K562 (cell line): ENCODE measurements at regions not wholly inside any gene's neighbourhood (a gene's known extent, or its start where the extent isn't known, plus 50 kb on each side); places are given as distances from the start of the nearest gene placed in this dataset.

Experiments
- ATAC-seq: fragments of 200-7000 bp; cut with Tn5 transposase; 3 replicates; pipeline ENCODE4 v1.9.1; 2020; ENCODE audit warnings: moderate library complexity
- BruUV-seq: library from RNA; stranded (reverse); fragments of 400-500 nt; replicated peaks from 2 replicates; lab custom pipeline; 2021; lab: Mats Ljungman, UMichigan
- CTCF ChIA-PET: fragments of 300-600 bp; formaldehyde crosslinking; extraction: SDS; loops from one replicate; lab custom pipeline; 2021; ENCODE audit warnings: low intra/inter-chr PET ratio; lab: Yijun Ruan, JAX
- POLR2A ChIA-PET: fragments of 300-600, 350-650 bp; sonication (Branson Sonifier 250); formaldehyde crosslinking; extraction: SDS; loops from one replicate; lab custom pipeline; 2021; ENCODE audit warnings: antibody characterized with exemption, inconsistent platforms; lab: Yijun Ruan, JAX
- DNase-seq, 4 experiments: peaks; one replicate each; pipeline versions ENCODE4 v3.0.0 to v3.0.0-alpha.2; 2011 to 2018; ENCODE audit warnings: low spot score in 3 of 4, mixed read lengths in 3 of 4; ENCODE audit errors: extremely low read depth in 1 of 4
- FAIRE-seq: peaks from 2 replicates; lab custom pipeline; 2011; peaks lifted over from hg19 to GRCh38; lab: Jason Lieb, UNC
- H2AFZ ChIP-seq: 2 replicates; pipeline ENCODE4 v1.6.0; 2011; ENCODE audit warnings: low read depth, low read length, control low read depth, inconsistent platforms
- H3K27ac ChIP-seq: fragments of 200-600 bp; 3 replicates; pipeline ENCODE4 v1.8.0; 2011; ENCODE audit warnings: low read depth, mild to moderate bottlenecking, control low read depth, inconsistent platforms, low read length, moderate library complexity, mixed read lengths; ENCODE audit errors: extremely low read depth
- H3K27me3 ChIP-seq, 2 experiments: fragments of 300-600 bp in 1 of 2; 2 replicates in 1 of 2; 3 replicates in 1 of 2; pipeline versions ENCODE4 v1.6.0 to v1.8.0; 2011; ENCODE audit warnings: inconsistent platforms in 2 of 2, low read length in 2 of 2, mild to moderate bottlenecking in 1 of 2, mixed read lengths in 1 of 2, moderate library complexity in 1 of 2; ENCODE audit not compliant: control insufficient read depth in 2 of 2, insufficient read depth in 2 of 2
- H3K36me3 ChIP-seq: fragments of 300-600 bp; 3 replicates; pipeline ENCODE4 v1.8.0; 2011; ENCODE audit warnings: mild to moderate bottlenecking, low read length, inconsistent platforms; ENCODE audit not compliant: control insufficient read depth, insufficient read depth
- H3K4me1 ChIP-seq, 2 experiments: fragments of 200-600 bp in 1 of 2; replicated peaks in 1 of 2; 2 replicates in 1 of 2; 3 replicates in 1 of 2; pipeline versions ENCODE4 v1.5.1 to v1.8.0; 2011; ENCODE audit warnings: inconsistent platforms in 2 of 2, low read length in 2 of 2, mild to moderate bottlenecking in 1 of 2, mixed read lengths in 1 of 2, moderate library complexity in 1 of 2; ENCODE audit not compliant: control insufficient read depth in 2 of 2, insufficient read depth in 2 of 2
- H3K4me2 ChIP-seq: 2 replicates; pipeline ENCODE4 v1.6.1; 2011; ENCODE audit warnings: low read length, control low read depth, inconsistent platforms, mixed read lengths; ENCODE audit not compliant: insufficient read depth
- H3K4me3 ChIP-seq: fragments of 200-600 bp; sonication (generic), shearing (Covaris generic); 2 replicates; pipeline ENCODE4 v1.5.1; 2016; ENCODE audit warnings: control low read depth, inconsistent platforms
- H3K79me2 ChIP-seq: fragments of 200-600 bp; 3 replicates; pipeline ENCODE4 v1.8.0; 2011; ENCODE audit warnings: low read length, inconsistent platforms; ENCODE audit not compliant: control insufficient read depth, insufficient read depth
- H3K9ac ChIP-seq, 2 experiments: 2 replicates each; pipeline versions ENCODE4 v1.6.0 to v1.6.1; 2011; ENCODE audit warnings: low read depth in 2 of 2, low read length in 2 of 2, control low read depth in 1 of 2, inconsistent platforms in 1 of 2, mild to moderate bottlenecking in 1 of 2, mixed read lengths in 1 of 2; ENCODE audit not compliant: insufficient read depth in 1 of 2
- H3K9me1 ChIP-seq: one replicate; pipeline ENCODE4 v1.6.0; 2011; ENCODE audit warnings: inconsistent platforms, mild to moderate bottlenecking, low read length, moderate library complexity; ENCODE audit not compliant: control insufficient read depth, insufficient read depth
- H3K9me3 ChIP-seq: replicated peaks from 2 replicates; pipeline ENCODE4 v1.5.1; 2011; ENCODE audit warnings: low read depth, low read length, inconsistent platforms; ENCODE audit not compliant: control insufficient read depth, insufficient read depth
- H4K20me1 ChIP-seq: replicated peaks from 2 replicates; pipeline ENCODE4 v1.6.1; 2011; ENCODE audit warnings: low read length, inconsistent platforms, mixed read lengths; ENCODE audit not compliant: control insufficient read depth, insufficient read depth
- CEBPG ChIP-seq, 3 experiments: fragments of 200-800 bp in 1 of 3; sonication (Bioruptor generic) in 1 of 3; sonication (generic) in 1 of 3; formaldehyde crosslinking in 1 of 3; IDR thresholded peaks in 2 of 3; conservative IDR thresholded peaks in 1 of 3; 2 replicates each; pipeline versions ENCODE4 v1.6.1 to v1.8.0; 2016 to 2022; ENCODE audit warnings: missing compliant biosample characterization in 2 of 3, missing genetic modification characterization in 2 of 3, mild to moderate bottlenecking in 1 of 3, missing genetic modification reagents in 1 of 3
- GABPB2 ChIP-seq: fragments of 250-450 bp; sonication (Bioruptor Pico); conservative IDR thresholded peaks from 2 replicates; pipeline ENCODE4 v1.5.1; 2021; ENCODE audit warnings: mild to moderate bottlenecking
- HEY1 ChIP-seq: fragments of 250-450 bp; sonication (Bioruptor Pico); IDR thresholded peaks from 2 replicates; pipeline ENCODE4 v1.5.0; 2020; ENCODE audit warnings: mild to moderate bottlenecking, moderate library complexity, borderline replicate concordance
- PTRF ChIP-seq: fragments of 450-650 bp; IDR thresholded peaks from 2 replicates; pipeline ENCODE4 v1.6.1; 2016; ENCODE audit warnings: mild to moderate bottlenecking, missing genetic modification characterization, missing compliant biosample characterization
- TBL1XR1 ChIP-seq, 2 experiments: IDR thresholded peaks; 2 replicates each; pipeline ENCODE4 v1.6.1; 2012; ENCODE audit warnings: improper control_type of control experiment in 2 of 2, low read length in 2 of 2, mild to moderate bottlenecking in 1 of 2
- XRCC4 ChIP-seq: IDR thresholded peaks from one replicate; pipeline ENCODE4 v1.6.1; 2011; ENCODE audit not compliant: insufficient read depth, insufficient read length; ENCODE audit errors: extremely low read depth
- ZNF217 ChIP-seq: sonication (generic); formaldehyde crosslinking; IDR thresholded peaks from 2 replicates; pipeline ENCODE4 v1.8.0; 2022; ENCODE audit warnings: mild to moderate bottlenecking, missing genetic modification reagents
- ZNF717 ChIP-seq: fragments of 250-450 bp; sonication (Bioruptor Pico); IDR thresholded peaks from 2 replicates; pipeline ENCODE4 v1.5.0; 2021
- WGBS: fragments of 100-300 bp; shearing (Covaris generic); methylation state at CpG from one replicate; pipeline ENCODE4 v1.1.6; 2016; ENCODE audit warnings: low coverage, mixed read lengths; ENCODE audit not compliant: insufficient coverage; ENCODE audit errors: missing lambda C conversion rate; 5-methylcytosine and 5-hydroxymethylcytosine counted together
- in situ Hi-C: fragments of 300-500 bp; cut with MboI; formaldehyde crosslinking; loops from 4 replicates; pipeline ENCODE4 v1.15.0; 2018; ENCODE audit warnings: inconsistent platforms, mixed read lengths
- intact Hi-C: fragments of 100-400 bp; cut with micrococcal nuclease; formaldehyde crosslinking; loops from 2 replicates; pipeline ENCODE4 v1.14.2; 2022
- TF ChIP-seq, protein P1 (sequence below): fragments of 450-650 bp; IDR thresholded peaks from 2 replicates; pipeline ENCODE4 v1.6.1; 2016; ENCODE audit warnings: missing biosample characterization, missing genetic modification characterization

GRCh38 chr9:90023861-90024260 lies 419.0 kb downstream of the GADD45G start:
- Histone ChIP-seq H3K4me1 (no peaks in the 10 kb centered on the region), H3K27ac (no peak overlapping the region), H3K4me3 (no peak overlapping the region), H3K9ac (no peak overlapping the region), H3K36me3 (no peaks in the 10 kb centered on the region), H3K27me3 (no peaks in the 10 kb centered on the region), H3K79me2 (no peaks in the 10 kb centered on the region), H3K4me2 (no peak overlapping the region), H2AFZ (no peak overlapping the region), H4K20me1 (no peaks in the 10 kb centered on the region), H3K9me1 (no peaks in the 10 kb centered on the region), H3K9me3 (no peaks in the 10 kb centered on the region)
- no TSS peak for BruUV-seq
- no peak for FAIRE-seq
- WGBS = 0% methylated on average over 5 of the region's 5 CpGs
- TF ChIP-seq CEBPG (CRISPR knock-in tag; IDR thresholded peaks at IDR 0.05) (no peak), CEBPG (tag; conservative IDR thresholded peaks at IDR 0.05 in 1 of 2, IDR thresholded peaks at IDR 0.05 in 1 of 2) (no peak), ZNF217 (CRISPR knock-in tag) (no peak), PTRF (tag) (no peak), TBL1XR1 (IDR thresholded peaks at IDR 0.05; ENCODE audit: low read length in 2 of 2) (no peak), GABPB2 (CRISPR knock-in tag) (no peak), XRCC4 (no peak), ZNF717 (CRISPR knock-in tag) (no peak), HEY1 (CRISPR knock-in tag) (no peak)
- TF ChIP-seq, protein P1, sequence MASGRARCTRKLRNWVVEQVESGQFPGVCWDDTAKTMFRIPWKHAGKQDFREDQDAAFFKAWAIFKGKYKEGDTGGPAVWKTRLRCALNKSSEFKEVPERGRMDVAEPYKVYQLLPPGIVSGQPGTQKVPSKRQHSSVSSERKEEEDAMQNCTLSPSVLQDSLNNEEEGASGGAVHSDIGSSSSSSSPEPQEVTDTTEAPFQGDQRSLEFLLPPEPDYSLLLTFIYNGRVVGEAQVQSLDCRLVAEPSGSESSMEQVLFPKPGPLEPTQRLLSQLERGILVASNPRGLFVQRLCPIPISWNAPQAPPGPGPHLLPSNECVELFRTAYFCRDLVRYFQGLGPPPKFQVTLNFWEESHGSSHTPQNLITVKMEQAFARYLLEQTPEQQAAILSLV = no peak
- POLR2A ChIA-PET = interaction anchor here (0.7 kb wide), 1 partner anchor 397 kb away, joined by 4 read pairs; no protein-coding TSS in a partner anchor
- in situ Hi-C loops (no loop called here), intact Hi-C loops (no loop called here)
- CTCF ChIA-PET = no interaction called here
- no peak for ATAC-seq
- no peak for DNase-seq
